Keratinocyte (primary cell): ENCODE measurements at regions not wholly inside any gene's neighbourhood (a gene's known extent, or its start where the extent isn't known, plus 50 kb on each side); places are given as distances from the start of the nearest gene placed in this dataset.

Experiments
- CTCF ChIP-seq, 3 experiments: IDR thresholded peaks in 1 of 3; conservative IDR thresholded peaks in 1 of 3; optimal IDR thresholded peaks in 1 of 3; 2 replicates in 2 of 3; 3 replicates in 1 of 3; pipeline versions ENCODE3 to v1.5.1; 2011; ENCODE audit warnings: low read length in 3 of 3, mild to moderate bottlenecking in 3 of 3, moderate library complexity in 2 of 3, control low read depth in 1 of 3, inconsistent platforms in 1 of 3; ENCODE audit not compliant: insufficient read depth in 2 of 3; ENCODE audit errors: extremely low read depth in 1 of 3
- EZH2 ChIP-seq: IDR thresholded peaks from one replicate; pipeline ENCODE4 v1.6.1; 2012; ENCODE audit warnings: inconsistent platforms, mild to moderate bottlenecking, low read length, moderate library complexity

GRCh38 chr6:134456226-134456625, 138.3 kb upstream of the SGK1 start:
- TF ChIP-seq CTCF (optimal IDR thresholded peaks at IDR 0.05 in 1 of 3, IDR thresholded peaks at IDR 0.05 in 1 of 3, conservative IDR thresholded peaks at IDR 0.05 in 1 of 3; ENCODE audit: extremely low read depth in 1 of 3, insufficient read depth in 2 of 3, low read length in 3 of 3) (no peak), EZH2 (no peak)
